ENCODE measurements at regions not wholly inside any gene's neighbourhood (a gene's known extent, or its start where the extent isn't known, plus 50 kb on each side); places are given as distances from the start of the nearest gene placed in this dataset.
"Not testable (repeated sequence)": the region's sequence is repeated elsewhere in the genome, so short reads cannot be mapped to it uniquely, and the experiment has no call there.

GRCh38 chr6:170062209-170062914, 228.5 kb downstream of the DLL1 start:
- DNase-seq (ENCODE audit: low spot score): no peak

- no peak for DNase-seq (ENCODE audit: low spot score)
Observed at GRCh38 chr6:170058878-170059485, 231.9 kb downstream of the DLL1 start.

GRCh38 chr6:170057961-170058877, 232.7 kb downstream of the DLL1 start:
- no peak for DNase-seq (ENCODE audit: low spot score)

GRCh38 chr6:170057034-170057734, 233.7 kb downstream of the DLL1 start:
- DNase-seq (ENCODE audit: low spot score): no peak

GRCh38 chr6:170056278-170056711, 234.6 kb downstream of the DLL1 start:
- DNase-seq (ENCODE audit: low spot score): no peak

- DNase-seq (ENCODE audit: low spot score): not testable (repeated sequence)
Observed at GRCh38 chr6:170055797-170056196, 235.1 kb downstream of the DLL1 start.

- DNase-seq (ENCODE audit: low spot score): no peak
Observed at GRCh38 chr6:170053966-170054661, 236.8 kb downstream of the DLL1 start.

- no peak for DNase-seq (ENCODE audit: low spot score)
Observed at GRCh38 chr6:170052991-170053821, 237.7 kb downstream of the DLL1 start.

GRCh38 chr6:170051229-170052172, 239.4 kb downstream of the DLL1 start:
- DNase-seq (ENCODE audit: low spot score): no peak

- DNase-seq (ENCODE audit: low spot score): no peak
Observed at GRCh38 chr6:170050591-170051041, 240.3 kb downstream of the DLL1 start.

GRCh38 chr6:170049641-170050561, 241.0 kb downstream of the DLL1 start:
- no peak for DNase-seq (ENCODE audit: low spot score)

- no peak for DNase-seq (ENCODE audit: low spot score)
Observed at GRCh38 chr6:170048615-170049256, 242.1 kb downstream of the DLL1 start.

GRCh38 chr6:170047823-170048222, 243.1 kb downstream of the DLL1 start:
- DNase-seq (ENCODE audit: low spot score): no peak

GRCh38 chr6:170046791-170047626, 243.9 kb downstream of the DLL1 start:
- DNase-seq (ENCODE audit: low spot score): no peak

GRCh38 chr6:170045981-170046667, 244.8 kb downstream of the DLL1 start:
- no peak for DNase-seq (ENCODE audit: low spot score)

GRCh38 chr6:170045563-170045960, 245.3 kb downstream of the DLL1 start:
- DNase-seq (ENCODE audit: low spot score): no peak
